Lower leg skin (tissue), 3 donors: ENCODE measurements at regions not wholly inside any gene's neighbourhood (a gene's known extent, or its start where the extent isn't known, plus 50 kb on each side); places are given as distances from the start of the nearest gene placed in this dataset.

Experiments
- POLR2A ChIP-seq, 2 donors: fragments of 450-650 bp; IDR thresholded peaks; one replicate each; pipeline ENCODE4 v1.6.1; 2016 to 2017; ENCODE audit warnings: antibody characterized with exemption in 2 of 2, mild to moderate bottlenecking in 1 of 2, moderate library complexity in 1 of 2
- TF ChIP-seq, protein P1 (sequence below), 3 donors: fragments of 450-650 bp; IDR thresholded peaks; one replicate each; pipeline ENCODE4 v1.5.1; 2016; ENCODE audit warnings: antibody characterized with exemption in 3 of 3, mild to moderate bottlenecking in 3 of 3, moderate library complexity in 2 of 3

DNA sequence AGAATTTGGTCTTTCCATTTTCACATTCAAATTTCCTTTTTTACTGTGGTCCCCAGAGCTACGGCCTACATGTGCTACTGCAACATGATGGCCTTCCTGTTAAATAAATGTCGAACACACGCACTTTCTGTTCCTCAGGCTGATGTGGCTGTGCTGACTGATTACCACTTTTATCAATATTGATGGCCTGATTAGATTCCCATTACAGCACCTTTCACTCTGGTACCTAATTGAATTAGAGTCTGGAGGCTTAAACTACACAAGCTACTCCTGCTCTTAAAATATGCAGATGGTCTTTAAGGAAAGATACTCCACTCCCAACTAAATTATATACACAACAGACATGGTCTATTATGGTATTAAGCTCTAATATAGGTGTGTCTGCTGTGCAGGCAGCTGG is 301.6 kb downstream of the FRK start:
- TF ChIP-seq, protein P1, sequence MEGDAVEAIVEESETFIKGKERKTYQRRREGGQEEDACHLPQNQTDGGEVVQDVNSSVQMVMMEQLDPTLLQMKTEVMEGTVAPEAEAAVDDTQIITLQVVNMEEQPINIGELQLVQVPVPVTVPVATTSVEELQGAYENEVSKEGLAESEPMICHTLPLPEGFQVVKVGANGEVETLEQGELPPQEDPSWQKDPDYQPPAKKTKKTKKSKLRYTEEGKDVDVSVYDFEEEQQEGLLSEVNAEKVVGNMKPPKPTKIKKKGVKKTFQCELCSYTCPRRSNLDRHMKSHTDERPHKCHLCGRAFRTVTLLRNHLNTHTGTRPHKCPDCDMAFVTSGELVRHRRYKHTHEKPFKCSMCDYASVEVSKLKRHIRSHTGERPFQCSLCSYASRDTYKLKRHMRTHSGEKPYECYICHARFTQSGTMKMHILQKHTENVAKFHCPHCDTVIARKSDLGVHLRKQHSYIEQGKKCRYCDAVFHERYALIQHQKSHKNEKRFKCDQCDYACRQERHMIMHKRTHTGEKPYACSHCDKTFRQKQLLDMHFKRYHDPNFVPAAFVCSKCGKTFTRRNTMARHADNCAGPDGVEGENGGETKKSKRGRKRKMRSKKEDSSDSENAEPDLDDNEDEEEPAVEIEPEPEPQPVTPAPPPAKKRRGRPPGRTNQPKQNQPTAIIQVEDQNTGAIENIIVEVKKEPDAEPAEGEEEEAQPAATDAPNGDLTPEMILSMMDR (IDR thresholded peaks at IDR 0.05), result no peak
- no peak for TF ChIP-seq POLR2A (IDR thresholded peaks at IDR 0.05)
